ENCODE measurements at regions not wholly inside any gene's neighbourhood (a gene's known extent, or its start where the extent isn't known, plus 50 kb on each side); places are given as distances from the start of the nearest gene placed in this dataset.

GRCh38 chr22:49118065-49118464, 709.6 kb downstream of the BRD1 start:
- Histone ChIP-seq H3K4me3 (ENCODE audit: low read depth in 1 of 2, low read length in 2 of 2) (no peak overlapping the region), H3K9me3 (ENCODE audit: low read length) (no peaks in the 10 kb centered on the region), H3K4me1 (ENCODE audit: insufficient read depth, low read length) (no peaks in the 10 kb centered on the region), H3K27me3 (ENCODE audit: control insufficient read depth in 1 of 2, insufficient read depth in 2 of 2, low read length in 2 of 2) (no peaks in the 10 kb centered on the region), H3K9ac (ENCODE audit: low read length) (no peak overlapping the region), H3K27ac (ENCODE audit: low read depth, low read length) (no peak overlapping the region), H3K36me3 (ENCODE audit: insufficient read depth, low read length) (no peaks in the 10 kb centered on the region)

- Histone ChIP-seq H3K4me3 (ENCODE audit: low read depth in 1 of 2, low read length in 2 of 2) (no peak overlapping the region), H3K4me1 (ENCODE audit: insufficient read depth, low read length) (no peaks in the 10 kb centered on the region), H3K27ac (ENCODE audit: low read depth, low read length) (no peak overlapping the region), H3K36me3 (ENCODE audit: insufficient read depth, low read length) (no peaks in the 10 kb centered on the region), H3K27me3 (ENCODE audit: control insufficient read depth in 1 of 2, insufficient read depth in 2 of 2, low read length in 2 of 2) (no peaks in the 10 kb centered on the region), H3K9ac (ENCODE audit: low read length) (no peak overlapping the region), H3K9me3 (ENCODE audit: low read length) (no peaks in the 10 kb centered on the region)
These were observed 710.2 kb downstream of the BRD1 start for GRCh38 chr22:49117486-49117885.

- Histone ChIP-seq H3K9ac (ENCODE audit: low read length) (no peak overlapping the region), H3K4me3 (ENCODE audit: low read depth in 1 of 2, low read length in 2 of 2) (no peak overlapping the region), H3K27ac (ENCODE audit: low read depth, low read length) (no peak overlapping the region), H3K9me3 (ENCODE audit: low read length) (no peaks in the 10 kb centered on the region), H3K36me3 (ENCODE audit: insufficient read depth, low read length) (no peaks in the 10 kb centered on the region), H3K4me1 (ENCODE audit: insufficient read depth, low read length) (no peaks in the 10 kb centered on the region), H3K27me3 (ENCODE audit: control insufficient read depth in 1 of 2, insufficient read depth in 2 of 2, low read length in 2 of 2) (no peaks in the 10 kb centered on the region)
These were observed 711.1 kb downstream of the BRD1 start for GRCh38 chr22:49116486-49117120.

- H3K9me3 ChIP-seq (ENCODE audit: low read length): no peaks in the 10 kb centered on the region
- H3K36me3 ChIP-seq (ENCODE audit: insufficient read depth, low read length): no peaks in the 10 kb centered on the region
- no peaks in the 10 kb centered on the region for H3K27me3 ChIP-seq (ENCODE audit: control insufficient read depth in 1 of 2, insufficient read depth in 2 of 2, low read length in 2 of 2)
- H3K4me3 ChIP-seq (ENCODE audit: low read depth in 1 of 2, low read length in 2 of 2): no peak overlapping the region
- no peak overlapping the region for H3K9ac ChIP-seq (ENCODE audit: low read length)
- no peak overlapping the region for H3K27ac ChIP-seq (ENCODE audit: low read depth, low read length)
- H3K4me1 ChIP-seq (ENCODE audit: insufficient read depth, low read length): no peaks in the 10 kb centered on the region
These were observed 711.7 kb downstream of the BRD1 start for GRCh38 chr22:49116021-49116420.

DNA sequence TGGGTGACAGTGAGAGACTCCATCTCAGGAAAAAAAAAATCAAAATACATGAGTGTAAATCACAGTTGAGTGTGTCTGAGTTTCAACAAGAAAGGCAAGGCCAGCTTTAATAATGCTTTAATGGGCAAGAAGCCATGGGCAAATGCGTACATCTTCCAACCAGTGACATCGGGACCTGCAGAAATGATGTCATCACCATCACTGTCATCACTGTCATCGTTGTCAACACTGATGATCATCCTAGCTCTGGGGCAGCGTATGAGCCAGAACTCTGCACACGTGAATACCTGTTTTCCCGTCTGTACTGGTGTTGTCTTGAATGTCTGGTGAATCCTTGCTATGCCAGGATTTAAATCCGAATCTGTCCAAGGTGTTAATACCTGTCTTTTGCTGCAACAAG, 712.5 kb downstream of the BRD1 start:
- no peaks in the 10 kb centered on the region for H3K27me3 ChIP-seq (ENCODE audit: control insufficient read depth in 1 of 2, insufficient read depth in 2 of 2, low read length in 2 of 2)
- H3K4me3 ChIP-seq (ENCODE audit: low read depth in 1 of 2, low read length in 2 of 2): no peak overlapping the region
- H3K27ac ChIP-seq (ENCODE audit: low read depth, low read length): no peak overlapping the region
- H3K9ac ChIP-seq (ENCODE audit: low read length): no peak overlapping the region
- H3K36me3 ChIP-seq (ENCODE audit: insufficient read depth, low read length): no peaks in the 10 kb centered on the region
- H3K9me3 ChIP-seq (ENCODE audit: low read length): no peaks in the 10 kb centered on the region
- no peaks in the 10 kb centered on the region for H3K4me1 ChIP-seq (ENCODE audit: insufficient read depth, low read length)

GRCh38 chr22:49113758-49114157, 713.9 kb downstream of the BRD1 start:
- no peak overlapping the region for H3K4me3 ChIP-seq (ENCODE audit: low read depth in 1 of 2, low read length in 2 of 2)
- peaks cover 0 to 3% of the 10 kb centered on the region in 2 donors for H3K27me3 ChIP-seq (ENCODE audit: control insufficient read depth in 1 of 2, insufficient read depth in 2 of 2, low read length in 2 of 2)
- no peaks in the 10 kb centered on the region for H3K9me3 ChIP-seq (ENCODE audit: low read length)
- no peaks in the 10 kb centered on the region for H3K4me1 ChIP-seq (ENCODE audit: insufficient read depth, low read length)
- H3K27ac ChIP-seq (ENCODE audit: low read depth, low read length): no peak overlapping the region
- no peak overlapping the region for H3K9ac ChIP-seq (ENCODE audit: low read length)
- no peaks in the 10 kb centered on the region for H3K36me3 ChIP-seq (ENCODE audit: insufficient read depth, low read length)

DNA sequence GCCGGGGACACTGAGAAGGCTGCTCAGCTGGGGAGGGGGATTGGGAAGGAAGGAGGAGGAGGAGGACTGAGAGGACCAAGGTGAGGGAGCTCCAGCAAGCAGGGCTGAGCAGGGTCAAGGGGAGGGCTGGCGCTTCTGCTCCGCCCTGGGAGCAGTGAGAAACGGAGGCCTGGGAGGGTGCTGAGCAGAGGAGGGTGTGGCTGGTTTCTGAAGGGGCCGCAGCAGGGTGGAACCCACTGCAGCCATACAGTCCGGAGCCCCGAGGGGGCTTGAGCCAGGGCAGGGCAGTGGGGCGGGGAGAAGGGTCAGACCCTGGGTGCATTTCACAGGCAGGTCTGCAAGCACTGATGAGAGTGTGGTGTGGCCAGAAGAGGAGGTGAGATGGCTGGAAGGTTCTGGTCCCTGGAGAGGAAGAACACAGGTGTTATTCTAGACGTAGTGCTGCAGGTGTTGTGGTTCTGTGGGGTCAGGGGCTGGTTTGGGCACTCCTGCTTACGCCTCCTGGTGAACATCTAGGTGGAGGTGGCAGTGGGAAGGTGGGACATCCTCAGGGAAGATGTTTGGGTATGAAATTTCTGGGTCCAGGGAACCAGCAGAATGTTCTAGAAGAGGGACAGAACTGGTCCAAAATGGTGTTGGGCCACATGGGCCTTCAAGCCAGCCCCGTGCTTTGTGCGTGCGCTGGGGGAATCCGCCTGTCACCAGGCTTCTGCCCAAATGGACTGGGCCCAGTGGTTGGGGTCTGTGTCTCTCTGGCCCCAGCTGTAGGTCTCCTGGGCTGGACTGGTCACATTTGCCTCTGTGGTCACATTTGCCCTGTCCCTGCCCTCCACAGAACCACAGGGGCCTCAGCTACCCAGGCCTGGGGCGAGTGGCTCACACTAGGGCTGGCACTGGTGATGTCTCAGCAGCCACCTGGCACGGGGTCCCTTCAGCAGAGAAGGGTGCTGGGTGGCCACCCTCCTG, 714.7 kb downstream of the BRD1 start:
- H3K9me3 ChIP-seq (ENCODE audit: low read length): no peaks in the 10 kb centered on the region
- H3K4me1 ChIP-seq (ENCODE audit: insufficient read depth, low read length): no peaks in the 10 kb centered on the region
- H3K27ac ChIP-seq (ENCODE audit: low read depth, low read length): no peak overlapping the region
- peaks cover 0 to 7% of the 10 kb centered on the region in 2 donors for H3K27me3 ChIP-seq (ENCODE audit: control insufficient read depth in 1 of 2, insufficient read depth in 2 of 2, low read length in 2 of 2)
- no peak overlapping the region for H3K9ac ChIP-seq (ENCODE audit: low read length)
- no peaks in the 10 kb centered on the region for H3K36me3 ChIP-seq (ENCODE audit: insufficient read depth, low read length)
- no peak overlapping the region for H3K4me3 ChIP-seq (ENCODE audit: low read depth in 1 of 2, low read length in 2 of 2)

- no peaks in the 10 kb centered on the region for H3K4me1 ChIP-seq (ENCODE audit: insufficient read depth, low read length)
- H3K4me3 ChIP-seq (ENCODE audit: low read depth in 1 of 2, low read length in 2 of 2): no peak overlapping the region
- no peak overlapping the region for H3K9ac ChIP-seq (ENCODE audit: low read length)
- H3K27ac ChIP-seq (ENCODE audit: low read depth, low read length): no peak overlapping the region
- peaks cover 0 to 7% of the 10 kb centered on the region in 2 donors for H3K27me3 ChIP-seq (ENCODE audit: control insufficient read depth in 1 of 2, insufficient read depth in 2 of 2, low read length in 2 of 2)
- no peaks in the 10 kb centered on the region for H3K9me3 ChIP-seq (ENCODE audit: low read length)
- no peaks in the 10 kb centered on the region for H3K36me3 ChIP-seq (ENCODE audit: insufficient read depth, low read length)
These were observed 715.5 kb downstream of the BRD1 start for GRCh38 chr22:49112176-49112575.

- Histone ChIP-seq H3K36me3 (ENCODE audit: insufficient read depth, low read length) (no peaks in the 10 kb centered on the region), H3K9me3 (ENCODE audit: low read length) (no peaks in the 10 kb centered on the region), H3K4me1 (ENCODE audit: insufficient read depth, low read length) (no peaks in the 10 kb centered on the region), H3K4me3 (ENCODE audit: low read depth in 1 of 2, low read length in 2 of 2) (no peak overlapping the region), H3K9ac (ENCODE audit: low read length) (no peak overlapping the region), H3K27me3 (ENCODE audit: control insufficient read depth in 1 of 2, insufficient read depth in 2 of 2, low read length in 2 of 2) (peaks cover 0 to 7% of the 10 kb centered on the region in 2 donors), H3K27ac (ENCODE audit: low read depth, low read length) (no peak overlapping the region)
These were observed 716.6 kb downstream of the BRD1 start for GRCh38 chr22:49111085-49111484.

GRCh38 chr22:49108636-49109315, 718.9 kb downstream of the BRD1 start:
- Histone ChIP-seq H3K4me3 (ENCODE audit: low read depth in 1 of 2, low read length in 2 of 2) (no peak overlapping the region), H3K9me3 (ENCODE audit: low read length) (no peaks in the 10 kb centered on the region), H3K9ac (ENCODE audit: low read length) (no peak overlapping the region), H3K27me3 (ENCODE audit: control insufficient read depth in 1 of 2, insufficient read depth in 2 of 2, low read length in 2 of 2) (peaks cover 0 to 7% of the 10 kb centered on the region in 2 donors), H3K27ac (ENCODE audit: low read depth, low read length) (no peak overlapping the region), H3K4me1 (ENCODE audit: insufficient read depth, low read length) (no peaks in the 10 kb centered on the region), H3K36me3 (ENCODE audit: insufficient read depth, low read length) (no peaks in the 10 kb centered on the region)

DNA sequence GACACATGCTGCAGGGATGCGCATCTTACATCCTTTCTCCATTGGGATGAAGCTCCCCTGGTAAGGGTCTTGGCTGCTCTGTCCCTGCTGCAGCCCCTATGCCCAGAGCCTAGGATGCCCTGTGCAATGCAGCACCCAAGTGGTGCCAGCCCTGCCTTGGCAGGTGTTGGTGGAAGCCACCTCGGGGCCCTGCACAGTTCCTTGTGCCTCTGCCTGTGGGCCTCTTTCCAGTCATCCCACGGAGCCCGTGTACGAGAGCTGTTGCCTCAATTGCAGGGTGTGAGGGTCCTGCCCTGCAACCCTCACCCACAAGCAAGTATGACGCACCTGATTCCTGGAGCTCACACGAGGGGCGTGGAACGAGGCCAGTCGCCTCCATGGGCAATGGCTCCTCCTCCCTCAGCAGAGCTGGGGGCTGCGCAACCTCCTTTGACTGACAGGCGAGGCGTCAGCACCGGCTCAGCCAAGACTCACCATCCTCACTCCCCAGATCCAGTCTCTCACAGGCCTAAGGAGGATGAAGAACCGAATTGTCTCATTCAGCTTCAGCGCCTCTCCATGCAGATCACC, 719.6 kb downstream of the BRD1 start:
- Histone ChIP-seq H3K36me3 (ENCODE audit: insufficient read depth, low read length) (no peaks in the 10 kb centered on the region), H3K9me3 (ENCODE audit: low read length) (no peaks in the 10 kb centered on the region), H3K9ac (ENCODE audit: low read length) (no peak overlapping the region), H3K4me3 (ENCODE audit: low read depth in 1 of 2, low read length in 2 of 2) (no peak overlapping the region), H3K27ac (ENCODE audit: low read depth, low read length) (no peak overlapping the region), H3K27me3 (ENCODE audit: control insufficient read depth in 1 of 2, insufficient read depth in 2 of 2, low read length in 2 of 2) (peaks cover 0 to 7% of the 10 kb centered on the region in 2 donors), H3K4me1 (ENCODE audit: insufficient read depth, low read length) (no peaks in the 10 kb centered on the region)
